Epithelial cell of proximal tubule (primary cell): ENCODE measurements at regions not wholly inside any gene's neighbourhood (a gene's known extent, or its start where the extent isn't known, plus 50 kb on each side); places are given as distances from the start of the nearest gene placed in this dataset.

Experiments
- DNase-seq: peaks from one replicate; pipeline ENCODE4 v3.0.0-alpha.2; 2011; ENCODE audit warnings: low read depth
- H3K4me3 ChIP-seq: 2 replicates; pipeline ENCODE4 v1.5.1; 2011; ENCODE audit warnings: low read depth, mild to moderate bottlenecking, low read length
- TF ChIP-seq, protein P1 (sequence below): conservative IDR thresholded peaks from 2 replicates; pipeline ENCODE4 v1.5.1; 2012; ENCODE audit warnings: low read depth, mild to moderate bottlenecking, low read length

DNA sequence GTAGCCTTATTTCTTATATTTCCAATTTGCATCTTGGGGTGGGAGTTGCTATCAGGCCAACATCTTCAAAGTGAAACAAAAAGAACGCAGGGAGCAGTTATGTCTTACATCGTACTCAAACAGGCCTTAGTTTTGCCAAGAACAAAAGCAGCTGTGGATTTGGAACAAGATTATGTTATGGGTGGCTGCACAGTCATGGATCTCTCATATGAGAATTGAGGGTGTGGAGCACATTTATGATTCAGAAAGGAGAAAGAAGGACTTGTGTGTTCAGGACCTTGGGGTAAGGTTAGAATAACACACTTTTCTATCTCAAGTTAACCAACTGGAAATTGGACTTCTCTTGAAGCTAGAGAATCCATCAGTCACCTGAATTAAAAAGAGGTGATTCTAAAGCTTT, 259.9 kb downstream of the FOXA2 start:
- H3K4me3 ChIP-seq = no peak overlapping the region
- DNase-seq = no peak
- TF ChIP-seq, protein P1, sequence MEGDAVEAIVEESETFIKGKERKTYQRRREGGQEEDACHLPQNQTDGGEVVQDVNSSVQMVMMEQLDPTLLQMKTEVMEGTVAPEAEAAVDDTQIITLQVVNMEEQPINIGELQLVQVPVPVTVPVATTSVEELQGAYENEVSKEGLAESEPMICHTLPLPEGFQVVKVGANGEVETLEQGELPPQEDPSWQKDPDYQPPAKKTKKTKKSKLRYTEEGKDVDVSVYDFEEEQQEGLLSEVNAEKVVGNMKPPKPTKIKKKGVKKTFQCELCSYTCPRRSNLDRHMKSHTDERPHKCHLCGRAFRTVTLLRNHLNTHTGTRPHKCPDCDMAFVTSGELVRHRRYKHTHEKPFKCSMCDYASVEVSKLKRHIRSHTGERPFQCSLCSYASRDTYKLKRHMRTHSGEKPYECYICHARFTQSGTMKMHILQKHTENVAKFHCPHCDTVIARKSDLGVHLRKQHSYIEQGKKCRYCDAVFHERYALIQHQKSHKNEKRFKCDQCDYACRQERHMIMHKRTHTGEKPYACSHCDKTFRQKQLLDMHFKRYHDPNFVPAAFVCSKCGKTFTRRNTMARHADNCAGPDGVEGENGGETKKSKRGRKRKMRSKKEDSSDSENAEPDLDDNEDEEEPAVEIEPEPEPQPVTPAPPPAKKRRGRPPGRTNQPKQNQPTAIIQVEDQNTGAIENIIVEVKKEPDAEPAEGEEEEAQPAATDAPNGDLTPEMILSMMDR = no peak

DNA sequence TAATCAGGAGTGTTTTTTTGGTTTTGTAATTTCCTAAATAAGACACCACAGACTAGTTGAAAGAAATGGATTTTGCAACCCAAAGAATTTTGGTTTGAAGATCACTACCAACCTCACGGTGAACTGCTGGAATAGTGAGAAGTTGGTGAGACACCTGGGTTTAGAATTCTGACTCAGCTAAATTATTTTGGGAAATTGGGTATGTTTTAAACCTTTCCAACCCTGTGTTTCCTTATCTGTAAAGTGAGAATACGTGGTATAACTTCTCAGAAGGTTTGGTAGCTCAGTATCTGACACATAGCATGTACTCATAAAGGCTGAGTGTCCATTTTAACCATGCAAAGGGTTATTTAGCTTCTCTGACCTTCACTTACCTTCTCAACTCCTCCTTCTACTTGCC, 261.9 kb downstream of the FOXA2 start:
- H3K4me3 ChIP-seq = no peak overlapping the region
- TF ChIP-seq, protein P1 = no peak
- DNase-seq = no peak

DNA sequence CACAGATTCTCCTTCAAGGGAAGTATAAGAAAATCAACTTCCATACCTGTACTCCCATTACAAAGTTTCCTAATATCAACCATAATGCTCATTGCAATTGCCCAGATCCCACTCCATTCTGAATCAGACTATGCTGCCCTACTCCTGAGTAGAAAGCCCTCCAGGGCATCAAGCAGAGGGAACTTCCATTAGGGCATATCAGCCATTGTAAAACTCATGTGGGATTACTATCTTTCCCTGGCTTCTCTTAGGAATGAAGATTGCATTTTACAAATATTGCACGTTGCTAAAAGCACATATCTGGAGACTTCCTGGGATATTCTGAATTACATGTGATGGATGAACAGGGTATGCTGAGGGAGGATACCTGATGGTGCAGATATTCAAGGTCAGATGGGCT, 263.2 kb downstream of the FOXA2 start:
- TF ChIP-seq, protein P1 = no peak
- H3K4me3 ChIP-seq = no peak overlapping the region
- DNase-seq = no peak

DNA sequence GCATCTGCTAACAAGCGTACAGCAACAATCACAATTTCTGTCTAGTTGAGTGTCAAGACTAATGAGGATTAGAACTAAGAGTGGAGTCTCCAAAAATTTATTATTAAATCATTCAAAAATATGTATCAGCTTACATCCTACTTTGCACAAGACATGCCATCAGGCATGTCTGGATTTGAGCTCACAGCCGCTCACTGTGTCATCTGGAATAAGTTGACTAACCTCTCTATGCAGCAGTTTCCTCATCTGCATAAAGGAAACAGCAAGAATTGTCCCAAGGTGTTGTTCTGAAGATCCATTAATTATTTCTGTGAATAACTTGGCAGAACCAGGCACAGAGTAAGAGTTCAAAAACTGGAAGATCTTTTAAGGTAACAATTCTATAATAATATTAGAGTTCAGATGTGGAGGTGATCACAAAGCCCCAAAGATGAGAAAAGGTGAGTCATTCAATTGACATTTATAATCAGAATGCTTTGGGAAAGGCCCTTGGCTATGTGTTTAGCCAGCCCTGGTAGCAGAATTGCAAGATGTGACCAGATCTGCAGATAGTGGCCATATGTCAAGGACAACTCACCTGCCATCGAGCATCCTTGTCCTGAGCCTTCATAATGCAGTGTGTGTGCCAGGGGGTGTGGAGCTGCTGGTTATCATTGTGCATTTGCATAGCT, 264.0 kb downstream of the FOXA2 start:
- no peak overlapping the region for H3K4me3 ChIP-seq
- DNase-seq = no peak
- TF ChIP-seq, protein P1 = no peak

DNA sequence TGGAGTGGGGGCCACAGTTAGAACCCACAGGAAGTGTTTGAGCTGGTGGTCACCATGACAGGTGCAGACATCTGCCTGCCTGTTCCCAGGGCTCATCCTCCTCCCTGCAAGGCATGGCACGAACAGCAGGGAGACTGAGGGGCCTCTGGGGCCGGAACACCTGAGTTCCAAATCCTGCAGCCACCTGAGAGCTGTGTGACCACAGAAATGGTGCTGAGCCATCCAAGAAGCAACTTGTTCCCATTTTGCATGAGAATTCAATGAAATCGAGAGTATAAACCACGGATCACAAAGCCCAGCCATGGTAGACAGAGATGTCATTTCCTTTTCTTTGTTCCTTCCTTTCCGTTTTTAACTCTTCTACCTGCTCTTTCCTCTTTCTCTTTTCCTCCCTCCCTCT, 268.6 kb downstream of the FOXA2 start:
- no peak for DNase-seq
- TF ChIP-seq, protein P1 = no peak

DNA sequence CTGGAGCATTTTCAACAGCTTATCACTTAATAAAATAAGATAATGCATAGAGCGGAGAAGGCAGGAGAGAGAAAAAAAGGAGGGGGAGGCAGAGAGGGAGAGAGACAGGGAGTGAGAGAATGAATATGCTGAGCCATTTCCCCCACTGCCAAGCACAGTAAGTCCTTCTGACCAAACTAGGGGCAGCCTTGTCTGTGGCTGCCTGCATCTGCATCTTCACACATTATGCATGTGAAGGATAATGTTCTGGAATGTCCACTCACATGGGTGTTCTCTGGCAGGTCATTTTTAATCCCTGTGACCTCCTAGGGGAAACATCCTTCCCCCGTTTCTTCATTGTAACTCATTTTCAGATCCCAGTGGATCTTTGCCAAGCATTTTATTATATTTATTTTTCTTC, 269.3 kb downstream of the FOXA2 start:
- no peak for DNase-seq
- H3K4me3 ChIP-seq = no peak overlapping the region
- TF ChIP-seq, protein P1 = no peak

More for the DNA sequence above, 268.6 kb downstream of the FOXA2 start:
- H3K4me3 ChIP-seq = no peak overlapping the region

DNA sequence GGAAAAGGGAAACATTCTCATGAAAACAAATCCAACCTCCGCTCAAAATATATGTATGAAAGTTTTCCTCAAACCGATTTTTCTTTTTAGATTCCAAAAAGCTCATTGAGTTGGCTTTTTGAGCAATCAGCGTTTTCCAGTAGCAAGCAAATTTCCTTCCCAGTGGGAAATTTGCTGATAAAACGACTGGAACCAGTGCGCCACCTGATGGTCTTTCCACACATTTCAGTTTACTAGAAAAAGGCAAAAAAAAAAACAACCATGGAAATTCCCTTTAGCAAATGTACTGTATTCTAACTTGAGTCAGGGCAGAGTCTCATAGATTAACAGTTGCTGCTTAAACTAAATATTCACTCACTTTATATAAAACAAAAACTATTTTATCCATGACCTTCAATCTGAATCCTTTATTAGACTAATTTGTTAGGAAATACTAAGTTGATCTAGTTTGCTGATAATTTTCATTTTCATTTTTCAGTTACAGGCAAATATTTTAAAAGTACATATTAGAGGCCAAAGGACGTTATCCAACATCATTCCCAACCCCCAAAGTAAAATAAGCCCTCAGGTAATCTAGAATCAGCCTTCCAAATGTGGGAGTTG, 271.5 kb downstream of the FOXA2 start:
- H3K4me3 ChIP-seq = no peak overlapping the region
- DNase-seq = peak; percentile 10
- TF ChIP-seq, protein P1 = peak; percentile 80
